GM21529 (cell line): ENCODE measurements at regions not wholly inside any gene's neighbourhood (a gene's known extent, or its start where the extent isn't known, plus 50 kb on each side); places are given as distances from the start of the nearest gene placed in this dataset.

ENCODE experiments used
- ATAC-seq: cut with Tn5 transposase; IDR thresholded peaks from one replicate; pipeline ENCODE4 v1.9.1; 2021; ENCODE audit not compliant: unreplicated experiment

DNA sequence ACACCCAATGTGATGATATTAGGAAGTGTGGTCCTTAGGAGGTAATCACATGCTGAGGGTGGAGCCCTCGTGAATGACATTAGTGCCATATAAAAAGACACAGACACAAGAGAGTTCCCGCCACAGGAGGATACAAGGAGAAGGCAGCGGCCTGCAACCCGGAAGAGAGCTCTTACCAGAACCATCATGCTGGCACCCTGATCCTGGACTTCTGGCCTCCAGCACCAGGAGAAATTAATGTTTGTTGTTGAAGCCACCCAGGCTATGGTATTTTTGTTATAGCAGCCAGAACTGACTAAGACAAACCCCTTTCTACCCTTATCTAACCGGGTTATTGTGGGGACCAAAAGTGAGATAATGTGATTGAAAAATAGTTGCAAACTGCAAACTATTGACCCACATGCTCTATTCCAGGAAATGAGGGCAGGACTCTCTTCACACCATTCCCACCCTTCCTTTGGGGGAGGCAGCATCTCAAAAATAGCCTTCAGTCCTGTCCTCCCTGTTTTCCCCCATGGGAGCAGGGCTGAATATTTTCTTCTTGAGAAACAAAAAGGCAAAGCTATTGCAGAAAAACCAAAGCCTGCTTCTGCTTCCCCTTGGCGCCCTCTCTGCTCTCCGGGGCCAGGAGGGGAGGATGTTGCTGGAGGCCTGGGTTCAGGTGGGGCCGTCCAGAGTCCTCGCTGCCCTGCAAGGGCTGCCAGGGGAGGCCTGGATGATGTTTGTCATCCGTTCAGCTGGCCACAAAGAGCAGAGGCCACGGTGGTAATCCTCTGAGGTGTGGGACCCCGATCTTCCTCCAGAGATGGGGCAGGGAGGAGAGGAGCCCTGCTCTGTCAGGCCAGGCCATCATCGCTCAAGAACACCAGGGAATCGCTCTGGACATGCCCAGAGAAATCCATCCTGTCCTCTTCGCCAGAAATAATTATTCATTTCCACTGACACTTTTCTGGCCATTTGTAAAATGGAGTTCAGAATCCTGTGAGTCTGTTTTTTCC, 73.8 kb upstream of the HAAO start:
- ATAC-seq, result no peak

DNA sequence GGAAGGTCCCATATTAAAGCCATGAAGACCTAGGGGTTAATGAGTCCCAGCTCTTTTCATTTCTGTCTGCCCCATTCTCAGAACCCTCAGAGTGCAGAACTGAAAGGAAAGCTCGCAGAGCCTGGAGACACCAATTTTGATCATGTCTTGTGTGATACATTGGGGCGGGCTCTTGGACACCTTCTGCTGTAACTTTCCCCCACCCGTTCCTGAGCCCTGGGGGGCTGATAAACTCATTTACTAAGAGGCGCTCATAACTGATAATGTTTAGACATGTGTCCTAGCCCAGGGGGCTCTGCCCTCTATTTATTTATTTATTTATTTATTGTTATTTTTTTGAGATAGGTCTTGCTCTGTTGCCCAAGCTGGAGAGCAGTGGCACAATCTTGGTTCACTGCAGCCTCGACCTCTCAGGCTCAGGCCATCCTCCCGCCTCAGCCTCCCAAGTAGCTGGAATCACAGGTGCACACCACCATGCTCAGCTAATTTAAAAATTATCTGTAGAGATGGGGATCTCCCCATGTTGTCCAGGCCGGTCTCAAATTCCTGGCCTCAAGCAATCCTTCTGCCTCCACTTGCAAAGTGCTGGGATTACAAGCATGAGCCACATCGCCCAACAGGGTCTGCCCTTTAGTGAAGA, 72.4 kb upstream of the HAAO start:
- ATAC-seq, result no peak

DNA sequence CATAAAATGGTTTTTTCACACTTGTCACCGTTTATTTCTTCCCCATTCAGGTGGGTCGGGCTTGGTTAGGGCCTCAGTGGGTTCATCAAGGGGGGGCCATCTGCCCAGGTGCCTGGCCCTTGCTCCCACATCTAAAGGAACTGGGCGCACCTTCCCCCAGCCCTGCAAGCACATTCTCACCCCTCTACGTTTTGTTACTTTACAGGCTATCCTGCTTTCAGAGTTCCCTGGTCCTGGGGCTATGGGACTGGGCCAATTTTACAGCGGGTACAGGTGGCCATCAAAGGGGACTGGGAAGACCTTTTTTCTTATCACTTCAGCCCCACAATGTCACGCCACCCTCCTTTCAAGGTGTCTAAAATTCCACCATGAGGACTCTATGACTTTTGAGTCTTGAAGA, 71.8 kb upstream of the HAAO start:
- no peak for ATAC-seq

DNA sequence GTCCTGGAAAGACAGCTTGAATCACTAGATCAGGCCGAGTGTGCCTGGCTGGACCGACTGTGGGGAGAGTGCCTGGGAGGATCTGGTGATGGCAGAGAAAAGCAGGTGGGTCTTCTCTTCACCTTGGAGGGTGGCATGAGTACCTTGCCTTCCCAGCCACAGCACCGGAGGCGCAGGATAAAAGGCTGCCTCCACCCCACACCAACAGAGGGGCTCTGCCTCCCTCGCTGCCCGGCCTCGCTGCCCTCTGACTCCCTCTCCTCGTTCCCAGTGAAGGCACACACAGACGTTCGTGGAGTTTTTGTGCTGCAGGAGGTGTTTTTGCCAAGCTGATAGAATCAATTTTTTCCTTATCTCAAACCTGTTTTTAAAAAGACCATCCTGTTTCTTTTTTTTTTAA, 71.4 kb upstream of the HAAO start:
- ATAC-seq, result no peak

DNA sequence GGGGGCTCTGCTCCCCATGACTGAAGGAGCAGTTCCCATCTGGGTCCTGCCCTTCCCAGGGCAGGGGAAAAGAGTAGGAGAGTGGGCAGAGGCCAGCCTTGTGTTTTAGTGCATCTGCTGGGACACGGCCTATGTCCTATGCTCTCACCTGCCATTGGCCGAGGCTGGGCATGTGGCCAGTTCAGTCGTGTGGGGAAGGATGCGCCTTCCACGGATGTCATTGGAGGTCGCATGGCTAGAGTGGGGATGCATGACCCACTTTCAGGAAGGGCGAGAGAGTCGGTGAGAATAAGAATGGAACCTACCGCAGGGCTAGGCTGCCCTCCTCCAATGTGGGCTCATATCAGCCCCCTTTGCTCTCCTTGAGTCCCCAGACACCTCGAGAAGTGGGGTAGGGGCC, 70.9 kb upstream of the HAAO start:
- no peak for ATAC-seq

DNA sequence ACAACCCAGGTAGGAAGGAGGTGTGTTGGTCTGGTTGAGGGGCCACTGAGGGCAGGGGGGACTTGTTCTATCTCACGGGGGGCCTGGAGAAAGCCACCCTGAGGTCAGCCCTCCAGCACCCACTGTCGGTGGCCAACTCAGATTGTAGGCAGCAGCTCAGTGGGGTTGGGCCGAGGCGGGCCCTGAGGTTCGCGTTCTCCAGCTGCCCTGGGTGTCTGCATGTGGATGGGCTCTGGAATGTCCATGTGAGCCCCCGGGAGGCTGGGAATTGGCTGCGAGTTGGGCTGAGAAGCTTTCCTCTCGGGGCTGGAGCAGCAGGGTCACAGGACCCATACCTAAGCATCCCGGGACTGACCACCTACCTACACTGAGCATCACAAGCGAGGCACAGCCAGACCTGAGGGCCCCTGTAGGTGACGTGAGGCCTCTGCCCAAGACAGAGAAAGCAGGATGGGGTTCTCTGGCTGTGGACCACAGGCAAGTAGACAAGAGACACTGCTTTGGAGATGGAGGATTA, 70.3 kb upstream of the HAAO start:
- ATAC-seq, result no peak

DNA sequence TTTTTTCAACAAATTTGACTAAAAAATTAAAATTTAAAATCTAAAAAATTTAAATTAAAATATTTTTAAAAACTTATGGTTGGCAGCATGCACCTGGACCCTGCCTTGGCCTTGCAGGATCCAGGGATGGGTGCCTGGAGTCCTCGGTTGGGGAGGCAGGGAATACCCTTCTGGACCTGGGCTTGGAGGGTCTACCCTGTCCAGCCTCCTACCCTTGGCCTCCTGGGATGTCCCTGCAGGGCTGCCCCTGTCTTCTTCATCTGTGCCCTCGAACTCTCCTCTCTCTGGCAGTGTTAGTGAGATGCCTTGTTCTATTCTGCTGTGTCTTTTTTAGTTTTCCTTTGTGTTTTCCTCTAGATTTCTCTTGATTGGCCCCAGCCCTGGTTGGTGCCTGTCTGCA, 68.9 kb upstream of the HAAO start:
- no peak for ATAC-seq

DNA sequence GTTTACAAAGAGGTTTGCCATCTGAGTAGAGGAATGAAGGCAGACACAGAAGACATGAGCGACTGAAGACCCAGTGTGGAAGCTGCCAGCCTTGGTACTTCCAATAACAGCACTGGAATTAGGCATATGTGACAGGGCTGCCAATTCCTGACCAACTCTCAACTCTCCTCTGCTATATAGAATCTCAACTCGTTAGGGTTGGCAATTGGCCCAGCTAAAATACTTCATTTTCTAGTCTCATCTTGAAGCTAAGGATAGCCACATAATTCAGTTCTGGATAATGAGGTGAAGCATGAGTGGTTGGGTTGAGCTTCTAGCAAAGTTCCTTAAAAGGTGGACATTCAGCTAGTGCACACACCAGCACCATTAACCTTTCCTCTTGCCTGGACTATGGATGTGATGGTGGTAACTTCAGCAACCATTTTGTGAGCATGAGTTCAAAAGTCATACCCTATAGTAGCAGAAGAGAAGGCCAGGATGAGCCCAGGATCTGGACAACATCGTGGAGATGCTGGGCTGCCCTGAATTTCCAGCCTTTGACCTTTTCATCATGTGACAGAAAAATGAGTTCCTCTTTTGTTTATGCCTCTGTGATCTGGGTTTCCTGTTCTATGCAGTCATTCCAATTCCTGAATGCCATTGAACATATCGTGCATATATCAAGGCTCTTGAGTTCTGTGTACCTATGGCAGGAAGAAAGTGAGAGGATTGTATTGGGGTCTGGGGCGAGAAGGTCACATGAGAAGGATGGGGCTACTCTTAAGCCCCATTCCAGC, 68.1 kb upstream of the HAAO start:
- no peak for ATAC-seq

DNA sequence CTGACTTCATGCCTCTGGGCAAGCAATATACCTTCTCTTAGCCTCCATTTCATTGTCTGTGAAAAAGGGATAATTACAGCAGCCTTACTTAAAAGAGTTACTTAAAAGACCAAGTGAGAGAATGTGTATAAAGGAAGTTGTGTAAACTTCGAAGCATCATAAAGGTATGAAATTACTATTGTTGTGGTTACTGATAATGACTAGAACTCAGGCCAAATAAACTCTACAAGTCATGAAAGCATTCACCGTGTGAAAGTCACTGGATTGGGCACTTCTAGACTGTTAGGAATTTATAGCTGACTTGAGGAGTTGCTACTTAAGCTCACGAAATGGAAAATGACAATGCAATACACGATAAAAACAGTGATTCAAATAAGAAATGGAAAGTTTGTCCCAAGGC, 67.4 kb upstream of the HAAO start:
- no peak for ATAC-seq

DNA sequence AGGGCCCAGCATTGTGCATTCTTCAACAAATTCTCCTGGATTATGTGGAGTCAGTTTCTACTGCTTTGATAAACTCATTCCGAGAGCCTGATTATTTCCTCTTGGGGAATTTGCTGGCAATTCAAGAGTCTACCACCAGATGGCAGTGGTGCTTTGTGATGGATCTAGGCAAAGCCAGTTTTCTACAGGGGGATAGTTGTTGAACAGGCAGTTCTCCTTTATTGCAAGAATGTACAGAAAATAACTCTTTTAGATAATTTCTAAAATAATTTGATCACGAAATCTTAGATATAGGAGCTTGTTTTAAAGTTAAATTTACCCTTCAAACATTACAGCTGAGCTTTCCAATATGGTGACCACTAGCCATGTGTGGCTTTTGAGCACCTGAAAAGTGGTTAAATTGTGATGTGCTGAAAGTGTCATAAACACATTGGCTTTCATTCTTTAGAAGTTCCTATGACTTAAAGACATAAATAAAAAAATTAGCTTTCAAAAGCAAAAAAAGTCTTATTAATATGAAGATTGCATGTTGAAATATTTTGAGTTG, 66.7 kb upstream of the HAAO start:
- ATAC-seq, result no peak

DNA sequence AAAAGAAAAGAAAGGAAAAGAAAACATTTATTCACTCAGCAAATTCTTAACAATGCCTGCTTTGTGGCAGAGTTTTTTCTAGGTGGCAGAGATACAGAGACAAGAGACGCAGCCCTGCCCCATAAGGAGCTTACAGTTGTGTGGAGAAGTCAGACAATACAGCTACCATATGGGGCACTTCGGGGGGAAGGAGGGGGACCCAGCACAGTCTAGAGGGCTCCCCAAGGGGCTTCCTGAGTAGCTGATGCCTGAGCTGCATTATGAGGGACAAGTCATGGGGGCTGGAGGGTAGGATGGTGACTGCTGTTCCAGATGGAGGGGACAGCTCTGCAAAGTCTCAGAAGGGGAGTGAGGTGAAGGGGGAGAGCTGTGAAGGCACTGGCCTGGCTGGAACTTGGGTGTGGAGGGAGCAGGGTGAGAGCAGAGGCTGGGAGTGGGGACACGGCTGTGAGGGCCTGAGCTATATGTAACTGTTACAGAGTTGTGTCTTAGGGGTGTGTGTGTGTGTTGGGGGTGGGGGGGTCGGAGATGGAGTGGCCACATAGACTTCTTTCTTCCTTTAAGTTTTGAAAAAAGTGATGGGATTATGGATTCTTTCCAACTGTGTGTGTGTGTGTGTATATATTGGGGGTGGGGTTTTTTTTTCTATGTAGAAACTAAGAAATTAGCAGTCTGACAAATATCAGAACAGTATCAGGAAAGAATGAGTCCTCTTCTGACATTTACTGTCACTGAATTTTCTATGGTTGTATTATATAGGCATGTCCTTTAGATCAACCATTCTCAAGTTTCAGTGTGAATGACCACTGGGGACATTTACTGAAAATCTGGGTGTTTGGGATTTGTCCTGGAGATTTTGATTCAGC, 66.0 kb upstream of the HAAO start:
- no peak for ATAC-seq

DNA sequence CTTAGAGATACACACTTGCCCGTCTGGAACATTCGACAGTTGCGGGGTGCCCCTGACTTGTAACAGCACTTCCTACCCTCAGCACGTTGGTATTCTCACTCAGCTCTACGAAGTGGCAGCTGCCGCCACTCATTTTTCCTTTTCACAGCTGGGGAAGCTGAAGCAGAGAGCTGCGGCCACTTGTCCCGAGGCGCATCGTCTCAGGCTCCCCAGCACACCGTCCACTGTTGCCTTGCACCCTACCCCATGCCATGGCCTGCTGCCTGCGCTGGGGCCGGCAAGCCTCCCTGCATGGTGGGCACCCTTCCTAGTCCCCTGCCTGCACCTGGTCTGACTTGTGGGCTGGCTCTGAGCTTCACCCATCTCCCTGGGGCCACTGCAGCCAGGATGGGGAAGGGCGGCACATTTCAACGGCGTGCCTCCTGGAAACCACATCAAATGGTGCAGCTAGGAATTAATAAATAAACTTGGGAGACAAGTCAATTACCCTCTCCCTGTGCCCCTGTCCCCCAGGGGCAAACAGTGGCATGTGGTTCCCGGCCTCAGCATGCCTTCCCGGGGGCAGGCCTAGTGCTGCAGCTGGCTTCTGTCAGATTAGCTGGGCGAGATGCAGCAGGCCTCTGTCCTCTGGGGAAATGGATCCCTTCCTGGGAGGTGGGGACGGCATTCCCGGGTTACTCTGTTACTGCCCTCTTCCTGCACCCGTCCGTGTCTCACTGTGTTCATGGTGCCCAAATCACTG, 64.7 kb upstream of the HAAO start:
- no peak for ATAC-seq

DNA sequence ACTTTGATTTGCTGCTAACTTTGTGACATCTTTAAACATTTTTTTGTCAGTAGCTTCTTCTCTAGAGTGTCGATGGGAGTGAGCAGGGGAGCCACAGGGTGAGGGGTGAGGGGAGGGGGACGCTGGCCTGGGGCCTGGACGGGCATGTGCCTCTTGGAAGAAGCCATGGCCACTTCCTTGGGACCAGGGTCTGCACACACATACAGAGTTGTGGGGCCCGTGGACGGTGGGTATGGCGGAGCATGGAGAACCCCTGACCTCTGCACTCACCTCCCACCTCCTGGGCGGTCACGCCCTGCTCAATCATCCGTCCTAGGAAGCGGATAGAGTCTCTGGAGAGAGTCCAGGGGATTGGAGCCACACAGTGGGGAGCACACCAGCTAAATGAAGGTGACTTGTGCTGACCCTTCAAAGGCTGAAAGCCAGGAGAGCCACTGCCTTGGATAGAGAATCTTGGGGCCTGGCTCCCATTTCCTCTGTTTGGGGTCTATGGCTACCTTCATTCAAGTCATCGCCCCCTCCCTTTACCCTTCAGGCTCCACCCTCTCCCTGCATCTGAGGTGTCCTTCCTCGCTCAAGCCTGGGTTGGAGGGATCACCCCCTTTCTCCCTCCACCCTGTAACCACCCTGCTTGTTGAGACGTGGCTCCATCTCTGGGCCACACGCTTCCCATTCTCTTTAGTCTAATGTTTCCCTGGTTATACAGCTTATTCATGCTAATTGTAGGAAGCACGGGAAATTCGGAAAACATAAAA, 63.9 kb upstream of the HAAO start:
- no peak for ATAC-seq

DNA sequence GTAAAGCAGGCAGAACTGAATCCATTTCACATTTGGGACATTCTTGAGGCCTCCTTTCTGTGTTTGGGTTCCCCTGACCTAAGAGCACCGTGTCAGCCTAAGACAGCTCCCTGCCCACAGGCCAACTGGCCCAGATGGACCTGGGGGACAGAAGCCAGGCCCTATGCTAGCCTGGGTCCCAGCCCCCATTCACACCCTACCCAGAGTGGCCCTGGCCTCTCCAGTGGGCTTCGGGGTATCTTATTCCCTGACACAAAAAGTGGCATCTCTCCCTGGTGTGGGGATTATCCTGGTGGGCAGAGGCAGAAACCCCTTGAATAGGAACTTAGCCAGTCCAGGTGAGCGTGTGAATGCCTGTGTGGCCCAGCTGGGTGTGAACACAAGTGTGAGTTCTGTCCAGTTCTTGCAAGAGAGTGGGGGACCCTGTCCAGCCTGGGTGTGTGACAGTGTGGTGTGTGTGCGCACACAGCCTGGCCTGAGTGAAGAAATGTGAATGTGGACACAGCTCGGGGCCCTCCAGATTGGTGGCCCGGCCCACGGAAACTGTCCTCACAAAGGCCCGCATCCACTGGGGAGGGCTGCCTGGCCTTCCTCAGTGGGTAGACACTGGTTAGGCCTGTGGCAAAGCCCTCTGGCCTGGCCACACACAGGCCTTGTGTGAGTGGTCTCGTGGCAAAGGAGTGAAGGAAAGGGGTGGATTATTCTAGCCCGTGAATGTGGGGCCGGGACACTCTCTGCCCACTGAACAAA, 63.0 kb upstream of the HAAO start:
- ATAC-seq, result no peak

DNA sequence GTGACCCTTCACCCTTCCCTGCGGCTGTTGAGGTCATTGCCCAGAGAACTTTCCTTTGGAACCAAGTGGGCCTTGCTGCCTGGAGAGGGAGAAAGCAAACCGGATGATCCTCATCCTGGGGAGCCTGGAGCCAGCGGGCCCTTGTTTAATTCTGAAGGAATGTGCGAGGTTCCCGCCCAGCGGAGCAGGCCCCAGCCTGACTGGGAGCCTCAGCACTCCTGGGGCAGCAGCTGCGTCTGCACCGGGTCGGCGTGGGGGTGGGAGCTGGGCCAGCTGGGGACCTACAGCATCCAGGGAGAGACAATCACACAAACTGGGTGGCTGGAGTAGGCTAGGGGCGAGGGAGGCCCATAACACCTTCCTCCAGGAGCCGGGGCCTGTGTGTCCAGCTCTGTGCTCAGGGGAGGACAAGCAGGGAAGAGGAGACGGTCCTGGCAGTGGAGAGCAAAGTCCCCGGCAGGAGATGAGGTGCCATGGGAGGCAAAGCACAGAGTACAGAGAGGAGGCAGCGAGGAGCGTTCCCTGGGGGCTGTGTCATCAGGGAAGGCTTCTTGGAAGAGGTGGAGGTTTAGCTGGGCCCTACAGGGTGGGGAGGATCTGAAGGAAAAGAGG, 61.9 kb upstream of the HAAO start:
- no peak for ATAC-seq

DNA sequence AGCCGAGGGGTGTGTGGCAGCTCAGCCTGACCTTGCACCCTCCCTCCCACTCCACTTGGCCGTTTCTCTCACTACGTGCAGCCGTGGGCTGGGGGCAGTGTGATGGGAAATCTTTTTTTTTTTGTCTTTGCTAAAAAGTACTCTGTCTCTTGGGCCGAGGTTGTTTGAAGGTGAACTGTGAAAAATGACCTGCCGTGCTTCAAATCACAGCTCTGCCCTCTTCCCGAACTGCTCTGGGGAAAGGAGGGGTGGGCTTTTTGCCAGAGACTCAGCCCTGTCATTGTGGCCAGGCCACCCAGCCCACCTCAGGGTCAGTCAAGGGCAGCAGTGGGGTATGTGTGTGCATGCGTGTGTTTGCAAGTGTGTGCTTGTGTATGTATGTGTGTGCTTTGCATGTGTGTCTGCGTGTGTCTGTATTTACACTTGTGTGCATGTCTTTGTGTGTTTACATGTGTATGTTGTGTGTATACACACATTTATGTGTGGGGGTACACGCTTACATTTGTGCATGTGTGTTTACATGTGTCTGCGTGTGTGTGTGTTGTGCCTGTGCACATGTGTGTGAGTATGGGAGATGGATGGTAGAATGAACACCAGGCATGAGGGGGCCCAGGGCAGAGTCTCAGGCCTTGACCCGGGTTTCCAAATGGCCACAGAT, 61.3 kb upstream of the HAAO start:
- ATAC-seq, result no peak

DNA sequence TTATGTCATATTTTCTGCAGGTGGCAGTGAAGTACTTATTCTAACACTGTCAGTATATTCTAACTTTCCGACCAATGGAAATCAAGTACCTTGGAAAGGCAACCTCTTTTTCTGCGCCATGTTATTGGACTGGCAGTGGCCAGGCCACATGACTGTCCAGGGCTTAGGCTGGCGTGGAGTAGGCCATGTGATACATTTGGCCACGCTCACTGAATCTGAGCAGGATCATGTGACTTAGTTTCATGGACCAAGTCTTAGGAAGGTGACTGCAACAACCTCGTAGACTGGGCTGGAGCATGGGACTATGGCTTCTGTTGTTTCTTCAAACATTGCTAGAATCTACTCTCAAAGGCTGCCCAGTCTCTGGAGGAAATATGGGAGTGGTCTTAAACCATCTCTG, 60.4 kb upstream of the HAAO start:
- ATAC-seq, result no peak
